RWPE1 (cell line): ENCODE measurements at regions not wholly inside any gene's neighbourhood (a gene's known extent, or its start where the extent isn't known, plus 50 kb on each side); places are given as distances from the start of the nearest gene placed in this dataset.
A peak's percentile ranks its signal among the peaks of the same experiment; 100 is the strongest.

Experiments used
- CTCF ChIA-PET: fragments of 350-600 bp; sonication (Branson Sonifier 250); formaldehyde crosslinking; extraction: SDS; loops from one replicate; lab custom pipeline; 2021; lab: Yijun Ruan, JAX
- POLR2A ChIA-PET: fragments of 400-600 bp; formaldehyde crosslinking; extraction: SDS; loops from one replicate; lab custom pipeline; 2020; ENCODE audit warnings: antibody characterized with exemption; ENCODE audit not compliant: low non-redundant PET; lab: Yijun Ruan, JAX
- DNase-seq: peaks from one replicate; pipeline ENCODE4 v3.0.0; 2012; ENCODE audit warnings: low spot score
- H3K27ac ChIP-seq: fragments of 450-650 bp; 2 replicates; pipeline ENCODE4 v1.5.1; 2017
- CTCF ChIP-seq: fragments of 450-650 bp; conservative IDR thresholded peaks from 2 replicates; pipeline ENCODE4 v1.5.1; 2017; ENCODE audit warnings: low read depth, mild to moderate bottlenecking

- TF ChIP-seq CTCF, result no peak
- peak; percentile 75 for DNase-seq
- ChIA-PET CTCF (no interaction called here), POLR2A (no interaction called here)
- no peak overlapping the region for H3K27ac ChIP-seq
Measured at GRCh38 chr1:96473791-96474434, 247.7 kb upstream of the PTBP2 start.

- ChIA-PET CTCF (no interaction called here), POLR2A (no interaction called here)
- DNase-seq, result no peak
- TF ChIP-seq CTCF, result no peak
- H3K27ac ChIP-seq, result no peak overlapping the region
Measured at GRCh38 chr1:96474985-96475743, 246.4 kb upstream of the PTBP2 start.

- no peak for TF ChIP-seq CTCF
- CTCF ChIA-PET, result no interaction called here
- H3K27ac ChIP-seq, result no peak overlapping the region
- POLR2A ChIA-PET, result no interaction called here
- no peak for DNase-seq
Measured at GRCh38 chr1:96475903-96476302, 245.7 kb upstream of the PTBP2 start.

GRCh38 chr1:96478228-96478627 is 243.4 kb upstream of the PTBP2 start:
- H3K27ac ChIP-seq, result no peak overlapping the region
- TF ChIP-seq CTCF, result no peak
- ChIA-PET CTCF (interaction anchor here (0.6 kb wide), 1 partner anchor 101 kb away, joined by 4 read pairs; no protein-coding TSS in a partner anchor), POLR2A (no interaction called here)
- DNase-seq, result no peak

- ChIA-PET CTCF (interaction anchor here (0.6 kb wide), 1 partner anchor 115 kb away, joined by 3 read pairs; no protein-coding TSS in a partner anchor), POLR2A (no interaction called here)
- no peak overlapping the region for H3K27ac ChIP-seq
Measured at GRCh38 chr1:96481409-96481808, 240.2 kb upstream of the PTBP2 start.

GRCh38 chr1:96482616-96483015 is 239.0 kb upstream of the PTBP2 start:
- no peak overlapping the region for H3K27ac ChIP-seq
- no peak for TF ChIP-seq CTCF
- ChIA-PET POLR2A (no interaction called here), CTCF (no interaction called here)
- DNase-seq, result no peak

More at GRCh38 chr1:96481409-96481808, 240.2 kb upstream of the PTBP2 start:
- no peak for DNase-seq
- no peak for TF ChIP-seq CTCF
